ENCODE measurements at regions not wholly inside any gene's neighbourhood (a gene's known extent, or its start where the extent isn't known, plus 50 kb on each side); places are given as distances from the start of the nearest gene placed in this dataset.

DNA sequence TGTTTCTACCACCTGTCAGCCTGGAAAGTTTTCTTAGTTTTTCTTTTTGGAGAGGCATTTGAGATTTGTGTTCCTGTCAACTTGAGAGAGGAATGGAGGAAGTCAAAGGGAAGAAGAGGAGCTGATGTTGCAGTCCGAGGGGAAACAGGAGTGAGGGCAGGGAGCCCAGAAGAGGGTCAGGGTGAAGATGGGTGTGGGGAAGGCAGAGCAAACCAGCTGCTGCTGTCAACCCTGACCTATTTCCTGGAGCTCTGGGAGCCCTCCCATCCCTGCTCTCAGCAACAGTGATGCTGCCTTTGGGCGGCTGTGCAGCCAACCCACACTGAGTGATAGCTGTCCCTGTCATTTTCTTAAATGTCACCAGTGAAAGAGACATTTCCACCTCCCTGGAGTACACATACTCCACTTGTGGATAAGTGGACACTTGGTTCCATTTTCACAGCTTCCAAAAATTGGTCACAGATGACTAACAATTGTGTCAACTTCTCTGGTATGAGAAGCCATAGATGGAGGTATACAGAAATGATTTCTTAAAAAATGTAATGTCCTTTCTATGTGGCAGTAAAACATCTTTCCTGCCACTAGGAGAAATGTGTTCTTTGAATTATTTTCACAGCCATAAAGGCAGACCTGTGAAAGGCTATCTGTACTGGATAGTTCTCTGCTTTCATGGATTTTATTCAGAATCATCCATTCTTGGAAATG is 556.3 kb upstream of the TBL1XR1 start:
- TF ChIP-seq, protein P1, sequence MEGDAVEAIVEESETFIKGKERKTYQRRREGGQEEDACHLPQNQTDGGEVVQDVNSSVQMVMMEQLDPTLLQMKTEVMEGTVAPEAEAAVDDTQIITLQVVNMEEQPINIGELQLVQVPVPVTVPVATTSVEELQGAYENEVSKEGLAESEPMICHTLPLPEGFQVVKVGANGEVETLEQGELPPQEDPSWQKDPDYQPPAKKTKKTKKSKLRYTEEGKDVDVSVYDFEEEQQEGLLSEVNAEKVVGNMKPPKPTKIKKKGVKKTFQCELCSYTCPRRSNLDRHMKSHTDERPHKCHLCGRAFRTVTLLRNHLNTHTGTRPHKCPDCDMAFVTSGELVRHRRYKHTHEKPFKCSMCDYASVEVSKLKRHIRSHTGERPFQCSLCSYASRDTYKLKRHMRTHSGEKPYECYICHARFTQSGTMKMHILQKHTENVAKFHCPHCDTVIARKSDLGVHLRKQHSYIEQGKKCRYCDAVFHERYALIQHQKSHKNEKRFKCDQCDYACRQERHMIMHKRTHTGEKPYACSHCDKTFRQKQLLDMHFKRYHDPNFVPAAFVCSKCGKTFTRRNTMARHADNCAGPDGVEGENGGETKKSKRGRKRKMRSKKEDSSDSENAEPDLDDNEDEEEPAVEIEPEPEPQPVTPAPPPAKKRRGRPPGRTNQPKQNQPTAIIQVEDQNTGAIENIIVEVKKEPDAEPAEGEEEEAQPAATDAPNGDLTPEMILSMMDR (conservative IDR thresholded peaks at IDR 0.05): no peak
- no peak for TF ChIP-seq ZFX (IDR thresholded peaks at IDR 0.05)

Data from C4-2B (cell line).